OCI-LY7 (cell line): ENCODE measurements at regions not wholly inside any gene's neighbourhood (a gene's known extent, or its start where the extent isn't known, plus 50 kb on each side); places are given as distances from the start of the nearest gene placed in this dataset.

Source experiments
- BruUV-seq: library from RNA; stranded (reverse); fragments of 400-500 nt; replicated peaks from 2 replicates; lab custom pipeline; 2021; lab: Mats Ljungman, UMichigan
- CTCF ChIA-PET: fragments of 300-600 bp; sonication (Branson Sonifier 250); formaldehyde crosslinking; loops from one replicate; lab custom pipeline; 2022; ENCODE audit warnings: antibody characterized with exemption; ENCODE audit not compliant: unreplicated experiment; lab: Charles Lee
- POLR2A ChIA-PET: fragments of 300-600 bp; sonication (Branson Sonifier 250); formaldehyde crosslinking; loops from one replicate; lab custom pipeline; 2022; ENCODE audit warnings: antibody characterized with exemption; lab: Charles Lee
- DNase-seq: peaks from one replicate; pipeline ENCODE4 v3.0.0-alpha.2; 2015; ENCODE audit warnings: low spot score
- H2AFZ ChIP-seq: fragments of 200-600 bp; sonication (generic), shearing (Covaris generic); 2 replicates; pipeline ENCODE4 v1.6.1; 2014; ENCODE audit warnings: mild to moderate bottlenecking, antibody characterized with exemption, low read length, moderate library complexity
- H3K27ac ChIP-seq: fragments of 200-600 bp; sonication (generic); 2 replicates; pipeline ENCODE4 v1.5.1; 2014; ENCODE audit warnings: mixed run types, low read depth, mild to moderate bottlenecking, moderate library complexity, low read length, inconsistent platforms; ENCODE audit not compliant: poor library complexity, severe bottlenecking
- H3K36me3 ChIP-seq: fragments of 200-600 bp; sonication (generic); 2 replicates; pipeline ENCODE4 v1.6.1; 2014; ENCODE audit warnings: mild to moderate bottlenecking, antibody characterized with exemption, low read length, moderate library complexity, mixed read lengths; ENCODE audit not compliant: insufficient read depth
- H3K4me1 ChIP-seq: fragments of 200-600 bp; sonication (generic); 2 replicates; pipeline ENCODE4 v1.5.1; 2014; ENCODE audit warnings: mild to moderate bottlenecking, low read length; ENCODE audit not compliant: insufficient read depth, poor library complexity, severe bottlenecking
- H3K4me2 ChIP-seq: fragments of 200-600 bp; sonication (generic); 2 replicates; pipeline ENCODE4 v1.6.1; 2014; ENCODE audit warnings: mild to moderate bottlenecking, low read length
- H3K4me3 ChIP-seq: fragments of 200-600 bp; sonication (generic); 2 replicates; pipeline ENCODE4 v1.5.1; 2014; ENCODE audit warnings: mild to moderate bottlenecking, low read depth, low read length; ENCODE audit not compliant: poor library complexity, severe bottlenecking
- H3K79me2 ChIP-seq: fragments of 200-600 bp; sonication (generic); 2 replicates; pipeline ENCODE4 v1.6.1; 2016; ENCODE audit warnings: low read depth, mild to moderate bottlenecking, low read length, moderate library complexity, mixed read lengths; ENCODE audit not compliant: insufficient read depth
- H3K9me2 ChIP-seq: fragments of 200-600 bp; sonication (generic); 2 replicates; pipeline ENCODE4 v1.6.1; 2016; ENCODE audit warnings: mild to moderate bottlenecking, low read length, mixed read lengths; ENCODE audit not compliant: insufficient read depth
- H3K9me3 ChIP-seq: fragments of 200-600 bp; sonication (generic); 2 replicates; pipeline ENCODE4 v1.6.1; 2014; ENCODE audit warnings: mild to moderate bottlenecking, mixed run types, low read length, mixed read lengths
- H4K20me1 ChIP-seq: fragments of 200-600 bp; sonication (generic); 2 replicates; pipeline ENCODE4 v1.6.1; 2014; ENCODE audit warnings: mild to moderate bottlenecking, antibody characterized with exemption, low read length, moderate library complexity, mixed read lengths; ENCODE audit not compliant: insufficient read depth
- CTCF ChIP-seq: fragments of 200-600 bp; sonication (generic); conservative IDR thresholded peaks from 2 replicates; pipeline ENCODE4 v1.5.1; 2014; ENCODE audit warnings: mild to moderate bottlenecking, antibody characterized with exemption, low read length, moderate library complexity, mixed read lengths
- EZH2phosphoT487 ChIP-seq: fragments of 200-600 bp; sonication (generic); IDR thresholded peaks from 2 replicates; pipeline ENCODE4 v1.6.1; 2018; ENCODE audit warnings: low read depth, borderline replicate concordance, mild to moderate bottlenecking, mixed run types, antibody characterized with exemption, low read length, moderate library complexity, mixed read lengths
- intact Hi-C: fragments of 100-400 bp; cut with micrococcal nuclease; formaldehyde crosslinking; loops from one replicate; pipeline ENCODE4 v1.10.0; 2022; ENCODE audit not compliant: unreplicated experiment

- CTCF ChIA-PET, result no interaction called here
- TF ChIP-seq CTCF (no peak), EZH2phosphoT487 (no peak)
- Histone ChIP-seq H3K4me1 (no peaks in the 10 kb centered on the region), H3K36me3 (no peaks in the 10 kb centered on the region), H2AFZ (no peak overlapping the region), H3K9me3 (no peaks in the 10 kb centered on the region), H3K27ac (no peak overlapping the region), H3K9me2 (no peaks in the 10 kb centered on the region), H3K4me3 (no peak overlapping the region), H4K20me1 (no peaks in the 10 kb centered on the region), H3K4me2 (no peak overlapping the region), H3K79me2 (no peaks in the 10 kb centered on the region)
- BruUV-seq, result no TSS peak
- DNase-seq, result no peak
- POLR2A ChIA-PET, result no interaction called here
- intact Hi-C loops, result no loop called here
Measured at GRCh38 chr13:111904166-111904565, 162.8 kb upstream of the SOX1 start.

- ChIA-PET POLR2A (no interaction called here), CTCF (interaction anchor here (0.6 kb wide), 1 partner anchor 1389 kb away, joined by 5 read pairs; no protein-coding TSS in a partner anchor)
- TF ChIP-seq CTCF (no peak), EZH2phosphoT487 (no peak)
- no peak overlapping the region for H3K27ac ChIP-seq
- intact Hi-C loops, result no loop called here
- H3K4me3 ChIP-seq, result no peak overlapping the region
- no peaks in the 10 kb centered on the region for H3K79me2 ChIP-seq
- no peaks in the 10 kb centered on the region for H3K36me3 ChIP-seq
- H4K20me1 ChIP-seq, result no peaks in the 10 kb centered on the region
- no peaks in the 10 kb centered on the region for H3K9me2 ChIP-seq
- H3K4me1 ChIP-seq, result no peaks in the 10 kb centered on the region
- no TSS peak for BruUV-seq
- H3K9me3 ChIP-seq, result no peaks in the 10 kb centered on the region
- H3K4me2 ChIP-seq, result no peak overlapping the region
- no peak overlapping the region for H2AFZ ChIP-seq
- DNase-seq, result no peak
Measured at GRCh38 chr13:111904701-111905608, 162.0 kb upstream of the SOX1 start.

GRCh38 chr13:111905609-111905945 lies 161.4 kb upstream of the SOX1 start:
- Histone ChIP-seq H3K4me3 (no peak overlapping the region), H3K4me1 (no peaks in the 10 kb centered on the region), H3K4me2 (no peak overlapping the region), H3K9me2 (no peaks in the 10 kb centered on the region), H3K79me2 (no peaks in the 10 kb centered on the region), H4K20me1 (no peaks in the 10 kb centered on the region), H3K27ac (no peak overlapping the region), H3K36me3 (no peaks in the 10 kb centered on the region), H2AFZ (no peak overlapping the region), H3K9me3 (no peaks in the 10 kb centered on the region)
- intact Hi-C loops, result no loop called here
- no peak for DNase-seq
- TF ChIP-seq EZH2phosphoT487 (no peak), CTCF (no peak)
- BruUV-seq, result no TSS peak
- ChIA-PET CTCF (no interaction called here), POLR2A (no interaction called here)
